ENCODE measurements at regions not wholly inside any gene's neighbourhood (a gene's known extent, or its start where the extent isn't known, plus 50 kb on each side); places are given as distances from the start of the nearest gene placed in this dataset.
A peak's percentile ranks its signal among the peaks of the same experiment; 100 is the strongest.

GRCh38 chr12:42979746-42980145, 390.2 kb upstream of the PRICKLE1 start:
- peaks cover 4% of the 10 kb centered on the region for H3K9me3 Mint-ChIP-seq
- no peaks in the 10 kb centered on the region for H3K36me3 Mint-ChIP-seq (ENCODE audit: low read depth)
- no peak for DNase-seq (ENCODE audit: low read depth, low spot score)
- no peak for TF ChIP-seq CTCF (conservative IDR thresholded peaks at IDR 0.05)
- H3K4me1 Mint-ChIP-seq = peaks cover 51% of the 10 kb centered on the region
- H3K27ac Mint-ChIP-seq (ENCODE audit: unreplicated experiment) = peak overlapping the region; percentile 83
- H3K27me3 Mint-ChIP-seq (ENCODE audit: low read depth) = no peaks in the 10 kb centered on the region
- no peak overlapping the region for H3K4me3 Mint-ChIP-seq

- DNase-seq (ENCODE audit: low read depth, low spot score) = no peak
- no peak for TF ChIP-seq CTCF (conservative IDR thresholded peaks at IDR 0.05)
- peaks cover 4% of the 10 kb centered on the region for H3K9me3 Mint-ChIP-seq
- no peaks in the 10 kb centered on the region for H3K36me3 Mint-ChIP-seq (ENCODE audit: low read depth)
- no peak overlapping the region for H3K4me3 Mint-ChIP-seq
- no peaks in the 10 kb centered on the region for H3K27me3 Mint-ChIP-seq (ENCODE audit: low read depth)
- H3K27ac Mint-ChIP-seq (ENCODE audit: unreplicated experiment) = peak overlapping the region; percentile 64
- H3K4me1 Mint-ChIP-seq = peaks cover 51% of the 10 kb centered on the region
Observed at GRCh38 chr12:42978708-42979107, 389.2 kb upstream of the PRICKLE1 start.

DNA sequence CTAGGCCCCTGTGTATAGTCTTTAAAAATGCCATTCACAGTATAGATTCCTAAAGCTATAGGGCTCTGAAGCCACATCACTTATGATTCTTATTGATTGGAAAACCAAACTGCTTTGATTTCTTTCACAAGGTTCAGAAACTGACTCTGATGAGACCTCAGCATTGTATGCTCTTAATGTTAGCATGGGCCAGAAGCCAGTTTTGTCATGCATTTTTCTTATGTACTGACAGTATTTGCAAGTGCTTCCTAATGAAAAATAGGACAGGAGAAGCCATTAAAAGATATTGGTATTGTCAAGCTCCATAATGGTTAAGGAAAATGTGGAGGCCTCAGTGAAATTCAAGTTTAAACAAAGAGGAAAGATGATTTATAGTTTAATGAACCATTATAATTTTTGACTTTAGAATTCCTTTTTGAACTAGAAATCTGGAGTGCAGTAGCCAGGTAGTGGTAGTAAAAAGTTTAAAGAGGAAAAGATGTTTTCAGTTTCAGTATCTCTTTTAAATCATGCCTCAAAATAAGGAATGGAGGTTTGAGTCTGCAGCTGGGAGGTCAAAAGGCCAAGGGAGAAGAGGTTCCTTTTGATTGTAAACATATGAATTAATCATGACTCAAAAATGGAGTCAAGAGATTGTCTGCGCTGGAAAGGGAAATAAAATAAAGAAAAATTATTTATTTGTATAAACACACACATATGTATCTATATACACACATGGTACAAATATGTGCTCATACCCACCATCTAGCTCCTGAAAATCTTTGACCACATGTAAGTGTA, 388.1 kb upstream of the PRICKLE1 start:
- no peak for DNase-seq (ENCODE audit: low read depth, low spot score)
- TF ChIP-seq CTCF (conservative IDR thresholded peaks at IDR 0.05) = no peak
- Mint-ChIP-seq H3K4me3 (no peak overlapping the region), H3K27ac (ENCODE audit: unreplicated experiment) (no peak overlapping the region), H3K27me3 (ENCODE audit: low read depth) (no peaks in the 10 kb centered on the region), H3K4me1 (peaks cover 48% of the 10 kb centered on the region), H3K9me3 (peaks cover 4% of the 10 kb centered on the region), H3K36me3 (ENCODE audit: low read depth) (no peaks in the 10 kb centered on the region)

GRCh38 chr12:42976620-42977019, 387.1 kb upstream of the PRICKLE1 start:
- Mint-ChIP-seq H3K4me1 (peaks cover 44% of the 10 kb centered on the region), H3K9me3 (peaks cover 4% of the 10 kb centered on the region), H3K27me3 (ENCODE audit: low read depth) (no peaks in the 10 kb centered on the region), H3K4me3 (no peak overlapping the region), H3K36me3 (ENCODE audit: low read depth) (no peaks in the 10 kb centered on the region), H3K27ac (ENCODE audit: unreplicated experiment) (peak overlapping the region; percentile 90)
- TF ChIP-seq CTCF (conservative IDR thresholded peaks at IDR 0.05) = no peak
- no peak for DNase-seq (ENCODE audit: low read depth, low spot score)

DNA sequence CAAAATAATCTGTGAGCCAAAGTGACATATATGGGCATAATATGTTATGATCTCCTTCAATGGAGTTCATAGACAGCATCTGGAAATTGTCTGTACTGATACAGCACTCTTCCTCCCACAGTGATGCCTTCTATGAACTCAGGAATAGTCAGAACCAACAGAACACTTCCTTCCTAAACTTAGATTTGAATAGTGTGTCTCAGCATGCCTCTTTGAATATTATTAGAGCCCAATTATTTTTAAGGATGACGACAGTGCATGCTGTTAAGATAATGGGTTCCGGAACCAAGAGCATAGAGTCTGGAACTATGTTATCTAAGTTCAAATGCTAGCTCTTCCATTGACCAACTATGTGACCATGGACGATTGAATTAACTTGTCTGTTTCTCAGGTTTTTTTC, 386.6 kb upstream of the PRICKLE1 start:
- TF ChIP-seq CTCF (conservative IDR thresholded peaks at IDR 0.05) = no peak
- H3K9me3 Mint-ChIP-seq = peaks cover 4% of the 10 kb centered on the region

More for the DNA sequence above, 386.6 kb upstream of the PRICKLE1 start:
- Mint-ChIP-seq H3K27me3 (ENCODE audit: low read depth) (no peaks in the 10 kb centered on the region), H3K4me1 (peaks cover 44% of the 10 kb centered on the region), H3K27ac (ENCODE audit: unreplicated experiment) (peak overlapping the region; percentile 54), H3K4me3 (no peak overlapping the region), H3K36me3 (ENCODE audit: low read depth) (no peaks in the 10 kb centered on the region)
- DNase-seq (ENCODE audit: low read depth, low spot score) = no peak
